Right lobe of liver (tissue), 4 donors: ENCODE measurements at regions not wholly inside any gene's neighbourhood (a gene's known extent, or its start where the extent isn't known, plus 50 kb on each side); places are given as distances from the start of the nearest gene placed in this dataset.

Source experiments
- CTCF ChIP-seq, 4 donors: fragments of 200-600 bp in 3 of 4; fragments of 450-650 bp in 1 of 4; IDR thresholded peaks; one replicate each; pipeline versions ENCODE4 v1.5.1 to v1.8.0; 2016 to 2022; ENCODE audit warnings: antibody characterized with exemption in 4 of 4, mild to moderate bottlenecking in 2 of 4
- POLR2A ChIP-seq: fragments of 450-650 bp; IDR thresholded peaks from one replicate; pipeline ENCODE4 v1.6.1; 2017; ENCODE audit warnings: antibody characterized with exemption, mild to moderate bottlenecking
- donor health status: DM: no; HTN: no; CAD: no.
- donor health status: DM: no; HTN: no; CAD: no.
- donor health status: DM: no; HTN: yes; CAD: no.

GRCh38 chr2:42904576-42904876 lies 112.1 kb upstream of the HAAO start:
- TF ChIP-seq CTCF (IDR thresholded peaks at IDR 0.05): no peak
- no peak for TF ChIP-seq POLR2A
